GM23338 (cell line): ENCODE measurements at regions not wholly inside any gene's neighbourhood (a gene's known extent, or its start where the extent isn't known, plus 50 kb on each side); places are given as distances from the start of the nearest gene placed in this dataset.

Source experiments
- ATAC-seq: fragments of 200-7000 bp; cut with Tn5 transposase; 3 replicates; pipeline ENCODE4 v1.9.1; 2020
- DNase-seq: peaks from one replicate; pipeline ENCODE4 v3.0.0-alpha.2; 2015; ENCODE audit warnings: low spot score
- H2AFZ ChIP-seq: fragments of 200-600 bp; sonication (generic); 2 replicates; pipeline ENCODE4 v1.8.0; 2016; ENCODE audit warnings: antibody characterized with exemption, mild to moderate bottlenecking, moderate library complexity
- H3F3A ChIP-seq: fragments of 200-600 bp; sonication (generic); replicated peaks from 2 replicates; pipeline ENCODE4 v1.8.0; 2017; ENCODE audit warnings: antibody characterized with exemption, mixed run types, low read depth
- H3K27ac ChIP-seq: fragments of 200-600 bp; sonication (generic); 2 replicates; pipeline ENCODE4 v1.6.1; 2016; ENCODE audit warnings: low read depth
- H3K27me3 ChIP-seq: fragments of 200-600 bp; sonication (generic); 2 replicates; pipeline ENCODE4 v1.8.0; 2016; ENCODE audit warnings: mild to moderate bottlenecking, mixed run types, moderate library complexity; ENCODE audit not compliant: insufficient read depth
- H3K36me3 ChIP-seq: fragments of 200-600 bp; sonication (generic); 2 replicates; pipeline ENCODE4 v1.8.0; 2016; ENCODE audit warnings: mild to moderate bottlenecking; ENCODE audit not compliant: insufficient read depth
- H3K4me1 ChIP-seq: fragments of 200-600 bp; sonication (generic); 2 replicates; pipeline ENCODE4 v1.8.0; 2016; ENCODE audit warnings: mild to moderate bottlenecking, moderate library complexity; ENCODE audit not compliant: insufficient read depth
- H3K4me2 ChIP-seq: fragments of 200-600 bp; sonication (generic); 2 replicates; pipeline ENCODE4 v1.7.1; 2017; ENCODE audit warnings: mixed run types
- H3K4me3 ChIP-seq: fragments of 200-600 bp; sonication (generic); 2 replicates; pipeline ENCODE4 v1.6.1; 2016; ENCODE audit warnings: mixed run types
- H3K79me2 ChIP-seq: fragments of 200-600 bp; sonication (generic); replicated peaks from 2 replicates; pipeline ENCODE4 v1.8.0; 2017; ENCODE audit warnings: mild to moderate bottlenecking; ENCODE audit not compliant: insufficient read depth
- H3K9me2 ChIP-seq: fragments of 200-600 bp; sonication (generic); 2 replicates; pipeline ENCODE4 v1.8.0; 2017; ENCODE audit not compliant: insufficient read depth
- H4K20me1 ChIP-seq: fragments of 200-600 bp; sonication (generic); replicated peaks from 2 replicates; pipeline ENCODE4 v1.8.0; 2017; ENCODE audit warnings: mild to moderate bottlenecking; ENCODE audit not compliant: insufficient read depth
- H3K27ac Mint-ChIP-seq: 2 replicates; pipeline ENCODE4 v1.8.0; 2020; ENCODE audit warnings: inconsistent platforms, mild to moderate bottlenecking, moderate library complexity, mixed read lengths
- H3K27me3 Mint-ChIP-seq: 3 replicates; pipeline ENCODE4 v1.8.0; 2022; ENCODE audit warnings: low read depth, mild to moderate bottlenecking, moderate library complexity, mixed read lengths, inconsistent platforms; ENCODE audit not compliant: insufficient read depth, poor library complexity
- H3K36me3 Mint-ChIP-seq: 3 replicates; pipeline ENCODE4 v1.8.0; 2021; ENCODE audit warnings: low read depth, mild to moderate bottlenecking, inconsistent platforms, moderate library complexity, mixed read lengths
- H3K4me1 Mint-ChIP-seq: 3 replicates; pipeline ENCODE4 v1.8.0; 2020; ENCODE audit warnings: mild to moderate bottlenecking, inconsistent platforms, mixed read lengths
- H3K4me3 Mint-ChIP-seq: 3 replicates; pipeline ENCODE4 v1.8.0; 2021; ENCODE audit warnings: moderate library complexity, mild to moderate bottlenecking, inconsistent platforms, mixed read lengths
- H3K9me3 Mint-ChIP-seq: 3 replicates; pipeline ENCODE4 v1.8.0; 2020; ENCODE audit warnings: moderate library complexity, mild to moderate bottlenecking, inconsistent platforms, mixed read lengths
- EZH2 ChIP-seq: fragments of 200-600 bp; sonication (generic); IDR thresholded peaks from one replicate; pipeline ENCODE4 v1.8.0; 2017; ENCODE audit warnings: antibody characterized with exemption, mild to moderate bottlenecking, low read depth; ENCODE audit not compliant: unreplicated experiment
- POLR2AphosphoS5 ChIP-seq: IDR thresholded peaks from 2 replicates; pipeline ENCODE4 v1.6.1; 2016; ENCODE audit warnings: antibody characterized with exemption, low read depth
- REST ChIP-seq: IDR thresholded peaks from one replicate; pipeline ENCODE4 v1.6.1; 2018; ENCODE audit warnings: antibody characterized with exemption; ENCODE audit not compliant: unreplicated experiment
- STAT1 ChIP-seq: IDR thresholded peaks from one replicate; pipeline ENCODE4 v1.6.1; 2016; ENCODE audit warnings: antibody characterized with exemption; ENCODE audit not compliant: unreplicated experiment
- ZNF114 ChIP-seq: fragments of 250-450 bp; sonication (Bioruptor Pico); IDR thresholded peaks from 2 replicates; pipeline ENCODE4 v1.5.0; 2020; ENCODE audit warnings: mild to moderate bottlenecking, moderate library complexity
- ZNF331 ChIP-seq: fragments of 250-450 bp; sonication (Bioruptor Pico); IDR thresholded peaks from 2 replicates; pipeline ENCODE4 v1.5.0; 2020; ENCODE audit warnings: low read depth, mild to moderate bottlenecking, moderate library complexity
- ZNF462 ChIP-seq: fragments of 250-450 bp; sonication (Bioruptor Pico); IDR thresholded peaks from 2 replicates; pipeline ENCODE4 v1.5.0; 2020; ENCODE audit warnings: mild to moderate bottlenecking, moderate library complexity
- TF ChIP-seq, protein P1 (sequence below), 2 experiments: fragments of 200-600 bp in 1 of 2; sonication (generic) in 1 of 2; conservative IDR thresholded peaks; 2 replicates each; pipeline versions ENCODE4 v1.5.1 to v1.6.1; 2016 to 2017; ENCODE audit warnings: antibody characterized with exemption in 2 of 2, low read depth in 2 of 2, mild to moderate bottlenecking in 2 of 2, moderate library complexity in 1 of 2
- TF ChIP-seq, protein P2 (sequence below): IDR thresholded peaks from 2 replicates; pipeline ENCODE4 v1.6.1; 2016; ENCODE audit warnings: antibody characterized with exemption

DNA sequence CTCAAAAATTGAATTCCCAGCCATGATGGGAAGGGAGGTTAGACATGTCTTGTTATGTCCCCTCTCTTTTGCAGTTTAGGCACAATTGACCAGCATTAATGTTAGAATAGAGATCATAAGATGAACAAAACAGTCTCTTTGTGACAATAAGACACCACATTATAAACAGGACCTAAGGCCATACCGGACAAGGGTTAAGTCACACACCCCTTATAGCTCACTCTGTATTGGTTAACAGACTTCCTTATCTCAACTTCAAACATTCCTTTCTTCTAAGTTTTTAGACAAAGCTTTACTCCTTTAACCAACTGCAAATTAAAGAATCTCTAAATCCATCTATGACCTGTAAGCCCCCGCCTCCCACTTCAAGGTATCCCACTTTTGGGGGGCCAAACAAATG is 81.1 kb upstream of the CPM start (continued):
- TF ChIP-seq STAT1 (no peak), REST (no peak), POLR2AphosphoS5 (no peak), ZNF114 (CRISPR knock-in tag) (no peak)
- TF ChIP-seq, protein P1, sequence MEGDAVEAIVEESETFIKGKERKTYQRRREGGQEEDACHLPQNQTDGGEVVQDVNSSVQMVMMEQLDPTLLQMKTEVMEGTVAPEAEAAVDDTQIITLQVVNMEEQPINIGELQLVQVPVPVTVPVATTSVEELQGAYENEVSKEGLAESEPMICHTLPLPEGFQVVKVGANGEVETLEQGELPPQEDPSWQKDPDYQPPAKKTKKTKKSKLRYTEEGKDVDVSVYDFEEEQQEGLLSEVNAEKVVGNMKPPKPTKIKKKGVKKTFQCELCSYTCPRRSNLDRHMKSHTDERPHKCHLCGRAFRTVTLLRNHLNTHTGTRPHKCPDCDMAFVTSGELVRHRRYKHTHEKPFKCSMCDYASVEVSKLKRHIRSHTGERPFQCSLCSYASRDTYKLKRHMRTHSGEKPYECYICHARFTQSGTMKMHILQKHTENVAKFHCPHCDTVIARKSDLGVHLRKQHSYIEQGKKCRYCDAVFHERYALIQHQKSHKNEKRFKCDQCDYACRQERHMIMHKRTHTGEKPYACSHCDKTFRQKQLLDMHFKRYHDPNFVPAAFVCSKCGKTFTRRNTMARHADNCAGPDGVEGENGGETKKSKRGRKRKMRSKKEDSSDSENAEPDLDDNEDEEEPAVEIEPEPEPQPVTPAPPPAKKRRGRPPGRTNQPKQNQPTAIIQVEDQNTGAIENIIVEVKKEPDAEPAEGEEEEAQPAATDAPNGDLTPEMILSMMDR (conservative IDR thresholded peaks at IDR 0.05; ENCODE audit: low read depth in 2 of 2): no peak

- no peak overlapping the region for H3K4me2 ChIP-seq
- H3K27ac Mint-ChIP-seq: no peak overlapping the region
- no peaks in the 10 kb centered on the region; the same call in 1 of the 2 replicates for H3K4me1 ChIP-seq
- no peaks in the 10 kb centered on the region for H3K4me1 Mint-ChIP-seq
- DNase-seq (no peak), ATAC-seq (no peak)
- peak overlapping the region; percentile 30; the same call in 1 of the 2 replicates for H2AFZ ChIP-seq
- H3K36me3 Mint-ChIP-seq: no peaks in the 10 kb centered on the region
- H4K20me1 ChIP-seq: no peaks in the 10 kb centered on the region
- H3K27me3 ChIP-seq: no peaks in the 10 kb centered on the region
- no peaks in the 10 kb centered on the region for H3K79me2 ChIP-seq
- no peak overlapping the region for H3K4me3 ChIP-seq
- no peak overlapping the region for H3K27ac ChIP-seq
- H3K27me3 Mint-ChIP-seq: peaks cover 3% of the 10 kb centered on the region
- H3K9me2 ChIP-seq: peaks cover 25% of the 10 kb centered on the region
- H3F3A ChIP-seq: no peaks in the 10 kb centered on the region
- H3K36me3 ChIP-seq: no peaks in the 10 kb centered on the region
- no peak overlapping the region for H3K4me3 Mint-ChIP-seq
- H3K9me3 Mint-ChIP-seq: no peaks in the 10 kb centered on the region
- TF ChIP-seq ZNF331 (no peak), EZH2 (no peak), ZNF462 (no peak)
- TF ChIP-seq, protein P1 (conservative IDR thresholded peaks at IDR 0.05; ENCODE audit: low read depth in 2 of 2): no peak
- TF ChIP-seq, protein P2, sequence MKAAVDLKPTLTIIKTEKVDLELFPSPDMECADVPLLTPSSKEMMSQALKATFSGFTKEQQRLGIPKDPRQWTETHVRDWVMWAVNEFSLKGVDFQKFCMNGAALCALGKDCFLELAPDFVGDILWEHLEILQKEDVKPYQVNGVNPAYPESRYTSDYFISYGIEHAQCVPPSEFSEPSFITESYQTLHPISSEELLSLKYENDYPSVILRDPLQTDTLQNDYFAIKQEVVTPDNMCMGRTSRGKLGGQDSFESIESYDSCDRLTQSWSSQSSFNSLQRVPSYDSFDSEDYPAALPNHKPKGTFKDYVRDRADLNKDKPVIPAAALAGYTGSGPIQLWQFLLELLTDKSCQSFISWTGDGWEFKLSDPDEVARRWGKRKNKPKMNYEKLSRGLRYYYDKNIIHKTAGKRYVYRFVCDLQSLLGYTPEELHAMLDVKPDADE: no peak
Observed at GRCh38 chr12:69015017-69015416, 82.0 kb upstream of the CPM start.
